ENCODE measurements at regions not wholly inside any gene's neighbourhood (a gene's known extent, or its start where the extent isn't known, plus 50 kb on each side); places are given as distances from the start of the nearest gene placed in this dataset.
"Not testable (repeated sequence)": the region's sequence is repeated elsewhere in the genome, so short reads cannot be mapped to it uniquely, and the experiment has no call there.

DNA sequence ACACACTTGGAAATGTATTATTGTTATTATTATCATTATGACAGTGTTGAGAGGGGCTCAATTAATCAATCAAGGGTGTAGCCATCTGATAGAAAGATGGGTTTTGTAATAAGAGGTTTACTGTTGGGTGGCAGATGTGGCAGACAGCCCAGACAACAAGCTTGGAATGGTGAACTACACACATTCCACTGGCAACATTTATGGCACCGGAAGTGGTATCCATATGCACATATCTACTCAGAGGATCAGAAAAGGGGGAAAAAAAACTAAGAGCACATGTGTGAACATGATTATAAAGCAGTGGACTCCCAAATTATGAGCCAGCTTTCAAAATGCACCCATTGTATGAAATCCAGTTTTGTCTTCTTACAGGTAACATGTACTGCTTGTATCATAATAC is 125.9 kb upstream of the ARX start:
- DNase-seq (ENCODE audit: low read depth): no peak

DNA sequence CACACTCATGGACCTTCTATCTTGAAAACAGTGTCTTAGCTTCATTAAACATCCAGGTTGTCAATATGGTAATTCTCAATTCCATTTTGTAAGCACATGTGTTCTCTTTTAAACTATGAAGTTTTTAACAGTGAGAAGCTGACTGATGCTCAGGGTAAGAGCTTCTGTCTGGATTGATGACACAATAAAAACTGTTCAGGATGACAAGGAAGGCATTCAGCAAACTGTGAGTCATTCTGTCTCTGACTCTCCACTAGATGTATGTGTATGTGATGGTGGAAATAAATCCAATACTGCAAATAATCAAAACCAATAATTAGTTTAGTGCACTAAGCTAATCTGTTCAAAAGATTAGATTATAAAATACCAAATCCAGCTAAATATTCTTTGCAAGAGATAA is 115.3 kb upstream of the ARX start:
- no peak for DNase-seq (ENCODE audit: low read depth)

DNA sequence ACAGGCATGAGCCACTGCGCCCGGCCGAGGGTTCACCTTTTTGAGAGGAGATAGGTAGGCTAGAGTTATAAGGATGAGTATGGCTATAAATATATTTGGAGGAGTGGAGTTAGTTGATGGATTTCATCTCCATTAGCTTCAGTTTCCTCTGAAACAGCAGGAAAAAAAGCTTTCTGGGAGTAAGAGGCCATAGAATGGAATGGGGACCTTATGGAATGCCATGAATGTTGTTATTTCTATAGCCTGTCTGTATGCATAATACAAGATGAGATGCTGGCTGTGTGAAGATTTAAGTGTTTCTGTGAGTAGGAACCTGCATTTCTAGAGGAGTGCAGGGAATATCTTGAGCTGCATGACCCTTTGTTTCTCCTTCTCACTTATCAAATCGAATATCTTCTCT is 114.9 kb upstream of the ARX start:
- DNase-seq (ENCODE audit: low read depth): no peak

DNA sequence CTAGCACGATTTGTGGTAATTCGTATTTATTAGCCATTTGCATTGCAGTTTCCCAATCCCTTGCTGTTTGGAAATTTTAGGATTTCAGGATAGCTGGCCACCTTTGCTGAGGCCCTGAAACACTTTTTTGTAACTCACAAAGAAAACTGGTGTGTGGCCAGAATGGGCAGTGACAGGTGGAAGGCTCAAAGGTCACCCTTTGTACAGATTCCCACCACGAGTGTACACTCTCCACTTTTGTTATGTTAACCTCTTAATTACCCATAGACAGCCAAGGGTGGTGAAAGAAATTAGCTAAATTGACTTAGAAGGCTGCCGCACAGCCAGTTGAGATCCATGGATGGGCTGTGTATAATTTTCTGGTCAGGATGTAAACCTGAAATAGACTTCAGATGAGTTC is 109.7 kb upstream of the ARX start:
- no peak for DNase-seq (ENCODE audit: low read depth)

DNA sequence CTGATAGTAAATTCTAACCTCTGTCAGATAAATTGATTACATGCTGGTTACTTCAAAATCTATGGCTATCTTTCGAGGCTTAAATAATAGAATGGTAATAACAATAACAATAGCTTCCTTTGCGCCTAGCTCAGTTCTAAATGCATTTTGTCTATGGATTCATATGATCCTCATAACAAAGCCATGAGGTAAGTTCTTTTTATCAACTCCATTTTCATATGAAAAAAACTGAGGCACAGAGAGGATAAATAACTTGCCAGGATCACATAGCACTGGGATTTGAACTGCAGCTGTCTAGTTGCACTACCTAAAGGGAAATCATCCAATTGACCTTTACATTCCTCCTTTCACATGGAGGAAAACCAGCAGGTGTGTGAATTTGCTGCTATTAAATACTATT is 108.6 kb upstream of the ARX start:
- no peak for DNase-seq (ENCODE audit: low read depth)

DNA sequence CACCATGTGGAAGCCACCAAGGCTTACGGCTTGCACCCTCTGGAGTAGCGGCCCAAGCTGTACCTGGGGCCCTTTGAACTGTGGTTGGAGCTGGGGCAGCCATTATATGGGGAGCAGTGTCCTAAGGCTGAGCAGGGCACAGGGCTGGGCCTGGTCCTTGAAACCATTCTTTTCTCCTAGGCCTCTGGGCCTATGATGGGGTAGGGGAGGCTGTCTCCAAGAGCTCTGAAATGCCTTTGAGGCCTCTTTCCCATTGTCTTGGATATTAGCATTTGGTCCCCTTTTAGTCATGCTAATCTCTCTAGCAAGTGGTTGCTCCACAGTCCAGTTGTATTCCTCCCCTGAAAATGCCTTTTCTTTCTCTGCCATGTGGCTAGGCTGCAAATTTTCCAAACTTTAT is 96.4 kb upstream of the ARX start:
- DNase-seq (ENCODE audit: low read depth): no peak

DNA sequence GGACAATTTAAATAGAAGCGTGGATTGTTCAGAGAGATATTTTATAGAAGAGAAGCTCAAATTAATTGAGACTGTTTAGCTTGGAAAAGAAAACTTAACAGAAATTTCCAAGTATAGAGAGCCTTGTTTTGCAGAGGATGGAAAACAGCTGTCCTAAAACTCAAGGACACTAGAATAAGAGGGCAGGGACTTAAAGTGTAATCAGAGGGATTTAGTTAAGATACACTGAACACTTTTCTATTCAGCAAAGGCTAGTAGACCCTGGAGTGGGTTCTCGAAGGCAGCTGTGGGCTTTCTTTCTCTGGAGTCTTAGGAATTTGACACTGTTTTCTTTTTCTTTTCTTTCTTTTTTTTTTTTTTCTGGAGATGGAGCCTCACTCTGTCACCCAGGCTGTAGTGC is 92.7 kb upstream of the ARX start:
- no peak for DNase-seq (ENCODE audit: low read depth)

DNA sequence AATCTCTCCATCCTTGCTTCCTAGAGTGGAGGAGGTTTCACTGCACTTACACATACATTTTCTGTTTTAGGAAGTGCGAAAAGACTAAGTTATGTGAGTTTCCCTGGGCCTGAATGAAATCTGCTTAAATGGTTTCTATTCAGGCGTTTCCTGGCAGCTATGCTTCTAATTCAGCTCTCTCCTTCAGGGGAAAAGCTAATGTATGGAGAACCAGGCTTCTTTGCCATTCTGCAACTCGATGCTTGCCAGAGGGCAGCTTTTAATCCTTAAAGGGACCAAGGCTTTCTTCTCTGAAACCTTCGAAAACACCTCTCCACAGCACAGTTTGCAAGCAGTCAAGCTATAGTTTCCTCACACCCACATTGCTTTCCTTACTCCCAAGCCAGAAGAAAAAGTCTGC is 89.5 kb upstream of the ARX start:
- no peak for DNase-seq (ENCODE audit: low read depth)

DNA sequence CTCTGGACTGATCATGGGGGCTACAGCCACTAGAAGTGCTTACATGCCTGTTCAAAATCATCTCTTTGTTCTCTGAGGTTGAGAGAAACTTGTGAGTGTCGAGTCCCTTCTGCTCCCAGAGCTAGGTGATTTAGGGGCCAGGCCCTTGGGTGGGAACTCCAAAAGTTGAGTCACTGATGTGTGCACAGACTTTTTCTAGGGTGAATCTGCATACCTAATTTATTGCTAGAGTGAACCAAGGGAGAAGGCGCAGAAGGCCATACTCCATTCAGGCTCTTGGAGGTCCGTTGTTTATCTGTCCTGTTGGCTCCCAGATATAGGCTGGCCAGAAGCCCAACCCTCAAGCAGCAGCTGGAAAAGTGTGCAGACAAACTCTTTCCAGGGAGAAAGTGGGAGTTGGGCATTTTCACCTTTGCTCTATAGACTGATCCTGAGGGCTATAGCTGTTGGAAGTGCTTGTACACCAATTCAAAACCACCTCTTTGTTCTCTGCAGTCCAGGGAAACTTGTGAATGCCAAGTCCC is 80.8 kb upstream of the ARX start:
- no peak for DNase-seq (ENCODE audit: low read depth)

DNA sequence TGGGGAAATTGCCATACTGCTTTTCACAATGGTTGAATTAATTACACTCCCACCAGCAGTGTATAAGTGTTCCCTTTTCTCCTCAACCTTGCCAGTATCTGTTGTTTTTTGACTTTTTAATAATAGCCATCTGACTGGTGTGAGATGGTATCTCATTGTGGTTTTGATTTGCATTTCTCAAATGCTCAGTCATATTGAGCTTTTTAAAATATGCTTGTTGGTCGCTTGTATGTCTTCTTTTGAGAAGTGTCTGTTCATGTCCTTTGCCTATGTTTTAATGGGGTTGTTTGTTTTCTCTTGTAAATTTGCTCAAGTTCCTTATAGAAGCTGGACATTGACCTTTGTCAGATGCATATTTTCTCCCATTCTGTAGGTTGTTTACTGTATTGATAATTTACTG is 75.4 kb upstream of the ARX start:
- DNase-seq (ENCODE audit: low read depth): not testable (repeated sequence)

DNA sequence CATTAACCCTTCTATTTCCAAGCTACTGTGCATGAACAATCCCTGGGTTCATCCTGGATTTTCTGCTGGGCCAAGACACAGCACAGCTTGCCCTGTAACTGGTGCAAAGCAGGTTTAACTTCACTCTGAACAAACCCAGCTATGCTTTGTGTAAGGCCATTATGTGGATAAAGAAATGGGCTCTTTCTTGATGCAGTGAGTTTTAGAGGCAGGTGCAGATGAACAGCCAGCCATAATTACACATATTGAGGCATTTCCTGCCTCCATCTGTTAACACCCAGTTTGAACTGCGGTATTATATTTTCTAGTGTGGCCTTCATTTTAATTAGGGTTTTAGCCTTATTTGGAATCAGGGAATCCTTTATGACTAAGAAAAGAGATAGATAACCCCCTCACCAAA is 68.7 kb upstream of the ARX start:
- no peak for DNase-seq (ENCODE audit: low read depth)

DNA sequence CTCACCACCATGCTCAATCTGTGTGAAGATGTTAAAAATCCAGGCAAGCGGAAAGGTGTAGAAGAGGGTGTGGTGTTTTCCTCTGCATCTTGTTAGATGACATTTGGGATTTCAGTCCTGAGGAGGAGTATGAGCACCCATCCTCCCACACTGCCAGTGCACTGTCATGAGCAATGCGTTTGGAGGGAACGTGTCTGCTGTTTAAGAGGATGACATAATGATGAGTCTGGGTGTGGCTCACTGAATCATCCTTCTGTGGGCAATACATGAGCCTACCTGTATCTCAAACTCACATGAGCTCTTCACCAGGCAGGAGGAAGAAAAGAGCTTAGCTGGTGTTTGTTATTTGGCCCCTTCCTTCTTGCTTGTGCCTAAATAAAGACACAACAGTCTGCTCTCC is 67.9 kb upstream of the ARX start:
- no peak for DNase-seq (ENCODE audit: low read depth)

DNA sequence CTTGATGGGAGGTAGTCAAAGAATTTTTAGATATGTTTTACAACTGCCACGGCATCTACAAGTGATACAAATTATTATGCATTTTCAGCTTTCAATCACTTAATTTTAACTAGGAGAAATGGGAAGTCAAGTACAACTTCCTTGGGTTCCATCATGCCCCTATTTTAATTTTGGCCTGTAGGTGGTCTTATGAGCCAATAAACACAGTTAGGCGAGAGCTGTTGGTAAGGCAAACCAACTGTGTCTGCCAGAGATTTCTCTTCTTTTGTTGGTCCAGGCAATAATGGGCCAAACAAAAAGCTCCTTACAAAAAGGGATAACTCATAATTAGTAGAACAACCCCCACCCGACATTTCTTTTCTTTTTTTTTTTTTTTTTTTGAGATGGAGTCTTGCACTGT is 63.3 kb upstream of the ARX start:
- no peak for DNase-seq (ENCODE audit: low read depth)

DNA sequence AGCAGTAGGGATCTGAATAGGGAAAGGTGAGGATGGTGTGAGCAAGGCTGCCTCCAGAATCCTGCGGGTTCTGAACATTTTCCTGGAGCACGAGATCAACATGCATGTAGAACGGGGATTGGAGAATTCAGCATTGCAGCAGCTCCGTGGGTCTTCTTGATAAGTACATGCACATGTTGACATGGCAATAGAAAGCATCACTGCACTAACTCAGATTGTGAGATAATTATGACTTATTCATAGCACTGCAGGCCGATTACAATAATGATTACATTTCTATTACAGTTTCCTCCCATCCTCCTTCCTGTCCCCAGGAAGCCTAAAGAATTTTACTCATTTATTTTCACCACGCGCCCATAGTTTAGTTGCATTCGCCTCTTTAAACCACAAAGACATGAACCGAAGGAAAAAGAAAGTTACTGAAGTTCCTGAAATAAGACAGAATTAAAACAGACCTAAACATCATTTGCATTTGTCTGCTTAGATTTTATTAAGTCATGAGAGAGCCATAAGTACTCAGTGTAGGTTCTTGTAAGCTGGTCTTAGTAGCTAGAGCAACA is 61.3 kb upstream of the ARX start:
- DNase-seq (ENCODE audit: low read depth): no peak

DNA sequence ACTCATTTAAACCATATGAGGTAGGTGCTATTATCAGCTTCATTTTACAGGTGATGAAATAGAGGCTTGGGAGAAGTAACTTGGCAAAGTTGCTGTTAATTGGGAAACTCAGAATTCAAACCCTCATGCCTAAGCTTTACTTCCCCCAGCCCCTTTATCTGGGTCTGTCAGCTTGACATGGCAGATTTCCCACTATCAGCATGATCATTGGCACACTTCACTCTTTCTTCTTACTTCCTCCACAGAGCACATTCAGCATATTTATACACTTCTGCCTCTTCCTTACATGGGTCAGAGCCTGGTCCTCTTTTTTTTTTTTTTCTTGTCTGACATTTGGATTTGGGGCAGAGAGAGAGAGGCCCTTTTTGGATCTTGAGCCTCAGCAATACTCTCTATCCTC is 56.5 kb upstream of the ARX start:
- no peak for DNase-seq (ENCODE audit: low read depth)

DNA sequence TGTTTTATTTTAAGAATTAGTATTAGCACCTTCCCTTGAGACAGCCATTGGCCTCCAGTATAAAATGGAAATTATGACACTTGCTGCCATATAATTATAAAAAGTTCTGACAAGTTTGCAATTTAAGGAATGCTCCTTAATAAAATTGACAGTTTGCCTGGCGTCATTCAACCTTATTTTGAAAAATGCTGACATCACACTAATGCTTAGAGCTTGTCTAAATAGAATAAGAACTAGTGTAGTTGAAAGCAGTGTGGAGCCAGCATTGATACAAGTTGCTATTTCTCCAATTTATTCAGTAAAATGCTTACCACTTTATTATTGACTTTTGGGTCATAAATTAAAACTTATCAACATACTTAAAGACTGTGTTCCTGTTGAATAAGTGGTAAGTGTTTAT is 54.3 kb upstream of the ARX start:
- no peak for DNase-seq (ENCODE audit: low read depth)

DNA sequence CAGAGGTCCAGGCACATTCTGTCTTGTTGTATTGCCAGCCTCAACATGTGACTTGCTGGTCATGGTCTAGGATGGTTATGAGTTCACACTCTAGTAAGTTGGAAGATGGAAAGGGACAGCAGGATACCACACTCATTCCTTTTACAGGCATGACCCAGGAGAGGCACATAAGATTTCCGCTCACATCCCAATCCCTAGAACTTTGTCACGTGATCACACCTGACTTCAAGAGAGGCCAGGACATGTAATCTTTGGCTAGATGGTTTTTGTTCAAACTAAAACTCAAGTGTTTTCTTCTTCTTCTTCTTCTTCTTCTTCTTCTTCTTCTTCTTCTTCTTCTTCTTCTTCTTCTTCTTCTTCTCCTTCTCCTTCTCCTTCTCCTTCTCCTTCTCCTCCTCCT is 53.4 kb upstream of the ARX start:
- DNase-seq (ENCODE audit: low read depth): no peak

DNA sequence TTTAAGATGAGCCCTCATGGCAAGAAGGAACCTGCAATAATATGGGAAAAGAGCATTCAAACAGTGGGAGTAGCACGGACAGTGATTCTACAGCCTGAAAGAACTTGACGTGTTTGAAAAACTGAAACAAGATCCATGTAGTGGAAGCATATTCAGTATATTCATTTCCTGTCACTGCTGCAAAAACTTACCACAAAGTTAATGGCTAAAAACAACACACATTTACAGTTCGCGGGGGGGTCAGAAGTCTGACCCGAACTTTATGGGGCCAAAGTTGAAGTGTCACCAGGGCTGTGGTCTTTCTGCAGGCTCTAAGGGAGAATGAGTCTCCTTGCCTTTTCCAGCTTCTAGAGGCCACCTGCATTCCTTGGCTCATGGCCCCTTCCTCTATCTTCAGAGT is 52.6 kb upstream of the ARX start:
- DNase-seq (ENCODE audit: low read depth): no peak

DNA sequence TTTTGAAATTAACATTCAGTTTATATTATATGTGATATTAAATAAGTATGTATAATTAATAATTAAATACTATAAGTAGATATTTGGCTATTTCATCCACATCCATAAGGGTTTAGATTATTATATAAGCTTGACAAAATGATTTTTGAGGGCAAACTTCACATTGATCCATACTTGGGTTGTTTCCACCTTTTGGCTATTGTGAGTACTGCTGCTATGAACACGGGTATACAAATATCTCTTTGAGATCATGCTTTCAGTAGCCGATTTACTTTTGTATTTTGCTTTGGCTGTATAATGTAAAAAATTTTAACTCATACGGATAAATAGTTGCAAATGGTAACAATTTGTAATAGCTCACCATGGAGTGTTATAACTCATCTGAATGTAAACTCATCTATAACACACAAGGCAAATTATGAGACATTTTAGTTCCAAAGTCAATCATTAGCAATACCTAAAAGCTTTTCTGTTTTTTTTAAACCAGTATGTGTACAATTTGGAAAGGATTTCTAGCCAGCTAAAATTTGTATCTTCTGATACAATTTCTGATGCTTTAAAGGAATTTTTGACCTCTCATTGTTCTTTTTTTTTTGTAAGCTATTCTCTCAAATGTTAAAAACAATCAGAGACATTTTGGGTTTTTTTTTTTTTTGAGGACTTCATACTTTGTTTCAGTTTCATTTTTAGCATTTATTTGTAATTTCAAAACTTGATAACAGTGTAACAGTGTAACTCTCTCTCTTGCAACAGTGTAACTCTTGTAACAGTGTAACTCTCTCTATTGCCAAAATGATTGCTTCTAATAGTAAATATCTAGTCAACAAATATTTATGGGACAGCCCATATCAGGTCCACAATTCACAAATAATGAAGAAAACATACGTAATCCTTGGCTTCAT is 51.8 kb upstream of the ARX start:
- no peak for DNase-seq (ENCODE audit: low read depth)

DNA sequence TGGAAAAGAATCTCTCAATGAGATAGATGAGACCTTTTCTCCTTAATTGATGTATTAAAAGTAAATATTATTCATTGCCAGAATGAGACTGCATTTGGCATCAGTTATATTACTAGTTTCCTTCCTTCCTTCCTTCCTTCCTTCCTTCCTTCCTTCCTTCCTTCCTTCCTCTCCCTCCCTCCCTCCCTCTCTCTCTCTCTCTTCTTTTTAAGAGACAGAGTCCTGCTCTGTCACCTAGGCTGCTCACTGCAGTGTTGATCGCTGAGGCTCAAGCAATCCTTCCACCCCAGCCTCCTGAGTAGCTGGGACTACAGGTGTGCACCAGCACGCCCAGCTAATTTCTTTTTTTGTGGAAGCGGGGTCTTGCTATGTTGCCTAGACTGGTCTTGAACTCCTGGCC is 50.4 kb upstream of the ARX start:
- no peak for DNase-seq (ENCODE audit: low read depth)
